Activated T-cell treated with anti-CD3 and anti-CD28 coated beads, Interleukin-2, amount 50 U/mL, for 24 hours (primary cell): ENCODE measurements at regions not wholly inside any gene's neighbourhood (a gene's known extent, or its start where the extent isn't known, plus 50 kb on each side); places are given as distances from the start of the nearest gene placed in this dataset.

ENCODE experiments used
- DNase-seq: peaks from one replicate; pipeline ENCODE4 v3.0.0-alpha.2; 2020
- H3K27ac Mint-ChIP-seq: 2 replicates; pipeline ENCODE4 v1.8.0; 2020; ENCODE audit warnings: mild to moderate bottlenecking, mixed read lengths
- H3K27me3 Mint-ChIP-seq: 2 replicates; pipeline ENCODE4 v1.8.0; 2020; ENCODE audit warnings: mixed read lengths
- H3K36me3 Mint-ChIP-seq: 2 replicates; pipeline ENCODE4 v1.8.0; 2020; ENCODE audit warnings: low read depth, mixed read lengths
- H3K4me1 Mint-ChIP-seq: 2 replicates; pipeline ENCODE4 v1.8.0; 2020; ENCODE audit warnings: low read depth, mixed read lengths
- H3K4me3 Mint-ChIP-seq: 2 replicates; pipeline ENCODE4 v1.8.0; 2020; ENCODE audit warnings: mild to moderate bottlenecking, moderate library complexity, mixed read lengths
- H3K9me3 Mint-ChIP-seq: 2 replicates; pipeline ENCODE4 v1.8.0; 2020; ENCODE audit warnings: mixed read lengths

GRCh38 chr11:69545976-69546617 is 64.6 kb downstream of the LINC01488 start:
- Mint-ChIP-seq H3K9me3 (peaks cover 18% of the 10 kb centered on the region), H3K4me3 (no peak overlapping the region), H3K27me3 (peaks cover 59% of the 10 kb centered on the region)

GRCh38 chr11:69546735-69547370 is 65.4 kb downstream of the LINC01488 start:
- peaks cover 9% of the 10 kb centered on the region for H3K36me3 Mint-ChIP-seq
- no peak overlapping the region for H3K4me3 Mint-ChIP-seq
- peak overlapping the region; percentile 81 for H3K27ac Mint-ChIP-seq
- peaks cover 54% of the 10 kb centered on the region for H3K27me3 Mint-ChIP-seq
- H3K9me3 Mint-ChIP-seq: peaks cover 20% of the 10 kb centered on the region
- peak; percentile 76 for DNase-seq
- peaks cover 26% of the 10 kb centered on the region for H3K4me1 Mint-ChIP-seq

More at GRCh38 chr11:69545976-69546617, 64.6 kb downstream of the LINC01488 start:
- H3K4me1 Mint-ChIP-seq: peaks cover 26% of the 10 kb centered on the region
- peak overlapping the region; percentile 81 for H3K27ac Mint-ChIP-seq
- peak; percentile 32 for DNase-seq
- peaks cover 9% of the 10 kb centered on the region for H3K36me3 Mint-ChIP-seq

- DNase-seq: no peak
- peaks cover 21% of the 10 kb centered on the region for H3K4me1 Mint-ChIP-seq
- no peak overlapping the region for H3K27ac Mint-ChIP-seq
- no peak overlapping the region for H3K4me3 Mint-ChIP-seq
- H3K36me3 Mint-ChIP-seq: peaks cover 9% of the 10 kb centered on the region
- H3K27me3 Mint-ChIP-seq: peaks cover 22% of the 10 kb centered on the region
- peaks cover 20% of the 10 kb centered on the region for H3K9me3 Mint-ChIP-seq
Observed at GRCh38 chr11:69550846-69551245, 69.4 kb downstream of the LINC01488 start.

- Mint-ChIP-seq H3K36me3 (peaks cover 9% of the 10 kb centered on the region), H3K27me3 (peaks cover 19% of the 10 kb centered on the region), H3K4me3 (no peak overlapping the region), H3K27ac (no peak overlapping the region), H3K9me3 (peaks cover 18% of the 10 kb centered on the region), H3K4me1 (peaks cover 11% of the 10 kb centered on the region)
- no peak for DNase-seq
Observed at GRCh38 chr11:69551963-69552362, 70.5 kb downstream of the LINC01488 start.

GRCh38 chr11:69552951-69553350 is 71.5 kb downstream of the LINC01488 start:
- H3K27ac Mint-ChIP-seq: no peak overlapping the region
- H3K9me3 Mint-ChIP-seq: peaks cover 18% of the 10 kb centered on the region

GRCh38 chr11:69553416-69554357 is 72.2 kb downstream of the LINC01488 start:
- peaks cover 10% of the 10 kb centered on the region for H3K4me1 Mint-ChIP-seq
- peaks cover 16% of the 10 kb centered on the region for H3K9me3 Mint-ChIP-seq
- peaks cover 9% of the 10 kb centered on the region for H3K36me3 Mint-ChIP-seq
- no peak for DNase-seq
- H3K27me3 Mint-ChIP-seq: peaks cover 20% of the 10 kb centered on the region
- H3K27ac Mint-ChIP-seq: no peak overlapping the region
- H3K4me3 Mint-ChIP-seq: no peak overlapping the region

More at GRCh38 chr11:69552951-69553350, 71.5 kb downstream of the LINC01488 start:
- H3K27me3 Mint-ChIP-seq: peaks cover 21% of the 10 kb centered on the region
- peaks cover 9% of the 10 kb centered on the region for H3K36me3 Mint-ChIP-seq
- peaks cover 4% of the 10 kb centered on the region for H3K4me1 Mint-ChIP-seq
- no peak overlapping the region for H3K4me3 Mint-ChIP-seq
- DNase-seq: no peak

- Mint-ChIP-seq H3K27ac (no peak overlapping the region), H3K9me3 (peaks cover 5% of the 10 kb centered on the region), H3K27me3 (peaks cover 22% of the 10 kb centered on the region), H3K4me1 (peaks cover 20% of the 10 kb centered on the region), H3K36me3 (peaks cover 3% of the 10 kb centered on the region), H3K4me3 (no peak overlapping the region)
- no peak for DNase-seq
Observed at GRCh38 chr11:69554849-69555248, 73.4 kb downstream of the LINC01488 start.

GRCh38 chr11:69557266-69557665 is 75.8 kb downstream of the LINC01488 start:
- H3K4me3 Mint-ChIP-seq: no peak overlapping the region
- no peak overlapping the region for H3K27ac Mint-ChIP-seq
- peaks cover 20% of the 10 kb centered on the region for H3K4me1 Mint-ChIP-seq
- peaks cover 40% of the 10 kb centered on the region for H3K27me3 Mint-ChIP-seq
- H3K36me3 Mint-ChIP-seq: no peaks in the 10 kb centered on the region
- H3K9me3 Mint-ChIP-seq: peaks cover 3% of the 10 kb centered on the region
- no peak for DNase-seq

GRCh38 chr11:69558519-69558941 is 77.1 kb downstream of the LINC01488 start:
- H3K36me3 Mint-ChIP-seq: no peaks in the 10 kb centered on the region
- peaks cover 49% of the 10 kb centered on the region for H3K27me3 Mint-ChIP-seq
- peaks cover 20% of the 10 kb centered on the region for H3K4me1 Mint-ChIP-seq
- peaks cover 5% of the 10 kb centered on the region for H3K9me3 Mint-ChIP-seq
- H3K27ac Mint-ChIP-seq: peak overlapping the region; percentile 16
- H3K4me3 Mint-ChIP-seq: peak overlapping the region; percentile 31
- peak; percentile 43 for DNase-seq

- no peaks in the 10 kb centered on the region for H3K36me3 Mint-ChIP-seq
- H3K4me3 Mint-ChIP-seq: no peak overlapping the region
- H3K27me3 Mint-ChIP-seq: peaks cover 48% of the 10 kb centered on the region
- H3K27ac Mint-ChIP-seq: peak overlapping the region; percentile 16
- H3K4me1 Mint-ChIP-seq: peaks cover 20% of the 10 kb centered on the region
- DNase-seq: no peak
- H3K9me3 Mint-ChIP-seq: peaks cover 5% of the 10 kb centered on the region
Observed at GRCh38 chr11:69559181-69559580, 77.7 kb downstream of the LINC01488 start.

GRCh38 chr11:69560141-69560790 is 78.8 kb downstream of the LINC01488 start:
- no peak overlapping the region for H3K4me3 Mint-ChIP-seq
- peaks cover 50% of the 10 kb centered on the region for H3K27me3 Mint-ChIP-seq
- no peak overlapping the region for H3K27ac Mint-ChIP-seq
- H3K36me3 Mint-ChIP-seq: no peaks in the 10 kb centered on the region
- peaks cover 5% of the 10 kb centered on the region for H3K9me3 Mint-ChIP-seq
- peaks cover 20% of the 10 kb centered on the region for H3K4me1 Mint-ChIP-seq
- no peak for DNase-seq

GRCh38 chr11:69562302-69562701 is 78.7 kb upstream of the CCND1 start:
- H3K36me3 Mint-ChIP-seq: no peaks in the 10 kb centered on the region
- DNase-seq: no peak

GRCh38 chr11:69562816-69563215 is 78.1 kb upstream of the CCND1 start:
- Mint-ChIP-seq H3K27ac (no peak overlapping the region), H3K4me1 (peaks cover 18% of the 10 kb centered on the region), H3K9me3 (peaks cover 5% of the 10 kb centered on the region), H3K36me3 (no peaks in the 10 kb centered on the region), H3K4me3 (no peak overlapping the region), H3K27me3 (peaks cover 50% of the 10 kb centered on the region)
- no peak for DNase-seq

More at GRCh38 chr11:69562302-69562701, 78.7 kb upstream of the CCND1 start:
- peaks cover 50% of the 10 kb centered on the region for H3K27me3 Mint-ChIP-seq
- H3K4me1 Mint-ChIP-seq: peaks cover 18% of the 10 kb centered on the region
- peaks cover 5% of the 10 kb centered on the region for H3K9me3 Mint-ChIP-seq
- no peak overlapping the region for H3K27ac Mint-ChIP-seq
- H3K4me3 Mint-ChIP-seq: no peak overlapping the region

GRCh38 chr11:69563306-69563705 is 77.7 kb upstream of the CCND1 start:
- no peak overlapping the region for H3K4me3 Mint-ChIP-seq
- no peaks in the 10 kb centered on the region for H3K36me3 Mint-ChIP-seq
- peaks cover 5% of the 10 kb centered on the region for H3K9me3 Mint-ChIP-seq
- peaks cover 53% of the 10 kb centered on the region for H3K27me3 Mint-ChIP-seq
- H3K4me1 Mint-ChIP-seq: peaks cover 13% of the 10 kb centered on the region
- DNase-seq: no peak
- H3K27ac Mint-ChIP-seq: no peak overlapping the region
